ENCODE measurements at regions not wholly inside any gene's neighbourhood (a gene's known extent, or its start where the extent isn't known, plus 50 kb on each side); places are given as distances from the start of the nearest gene placed in this dataset.
"Not testable (repeated sequence)": the region's sequence is repeated elsewhere in the genome, so short reads cannot be mapped to it uniquely, and the experiment has no call there.

- TF ChIP-seq CTCF (IDR thresholded peaks at IDR 0.05 in 2 of 3, conservative IDR thresholded peaks at IDR 0.05 in 1 of 3; ENCODE audit: control insufficient read depth in 2 of 3, extremely low read depth in 1 of 3, insufficient read depth in 1 of 3, low read depth in 3 of 3, low read length in 3 of 3); REST (IDR thresholded peaks at IDR 0.05; ENCODE audit: low read depth, low read length); FOS (IDR thresholded peaks at IDR 0.05; ENCODE audit: borderline replicate concordance, extremely low read depth, insufficient read length); NFYB (IDR thresholded peaks at IDR 0.05; ENCODE audit: insufficient read depth, low read depth, low read length); POLR2AphosphoS5 (IDR thresholded peaks at IDR 0.05; ENCODE audit: low read length); ZBED1 (IDR thresholded peaks at IDR 0.05; ENCODE audit: borderline replicate concordance); EZH2 (IDR thresholded peaks at IDR 0.05; ENCODE audit: borderline replicate concordance, control insufficient read depth, low read depth, low read length); KDM1A (IDR thresholded peaks at IDR 0.05; ENCODE audit: borderline replicate concordance); SP1 (IDR thresholded peaks at IDR 0.05; ENCODE audit: low read depth, low read length); FOXM1 (IDR thresholded peaks at IDR 0.05; ENCODE audit: low read depth, low read length); CEBPZ (IDR thresholded peaks at IDR 0.05; ENCODE audit: low read depth, low read length); POLR2A (IDR thresholded peaks at IDR 0.05; ENCODE audit: low read depth, low read length): not testable (repeated sequence)
Observed at GRCh38 chr18:34516355-34516754, 193.7 kb upstream of the DTNA start.

Data from GM12878 (cell line).